Daoy (cell line): ENCODE measurements at regions not wholly inside any gene's neighbourhood (a gene's known extent, or its start where the extent isn't known, plus 50 kb on each side); places are given as distances from the start of the nearest gene placed in this dataset.

Experiments used
- DNase-seq: peaks from one replicate; pipeline ENCODE4 v3.0.0-alpha.2; 2015; ENCODE audit warnings: low read depth

GRCh38 chr2:8580316-8581233 is 101.3 kb upstream of the ID2 start:
- DNase-seq = no peak

DNA sequence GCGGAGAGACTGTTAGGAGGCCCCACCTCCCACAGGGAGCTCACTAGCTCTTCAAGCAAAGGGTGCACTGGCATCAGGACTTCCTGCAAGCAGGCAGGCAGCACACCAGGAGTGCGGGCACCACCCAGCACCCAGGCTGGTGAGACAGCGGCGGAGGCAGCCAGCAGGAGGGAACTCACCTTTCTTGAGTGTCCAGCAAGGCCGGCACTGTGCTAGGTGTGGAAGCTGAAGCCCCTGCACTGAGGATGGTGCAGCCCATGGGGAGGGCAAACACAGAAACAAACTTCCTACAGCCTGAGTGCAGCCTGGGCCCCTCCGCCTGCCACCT is 100.7 kb upstream of the ID2 start:
- no peak for DNase-seq

- DNase-seq = no peak
Measured at GRCh38 chr2:8581601-8582041, 100.2 kb upstream of the ID2 start.

GRCh38 chr2:8582191-8582590 is 99.7 kb upstream of the ID2 start:
- no peak for DNase-seq

- no peak for DNase-seq
Measured at GRCh38 chr2:8582651-8583399, 99.0 kb upstream of the ID2 start.

- DNase-seq = peak; percentile 65
Measured at GRCh38 chr2:8583400-8584173, 98.3 kb upstream of the ID2 start.

GRCh38 chr2:8584174-8585066 is 97.4 kb upstream of the ID2 start:
- no peak for DNase-seq

GRCh38 chr2:8586457-8587051 is 95.3 kb upstream of the ID2 start:
- DNase-seq = no peak

- DNase-seq = no peak
Measured at GRCh38 chr2:8587251-8587791, 94.5 kb upstream of the ID2 start.

GRCh38 chr2:8587920-8588830 is 93.7 kb upstream of the ID2 start:
- no peak for DNase-seq

- no peak for DNase-seq
Measured at GRCh38 chr2:8588831-8589191, 93.0 kb upstream of the ID2 start.

GRCh38 chr2:8589721-8590120 is 92.1 kb upstream of the ID2 start:
- no peak for DNase-seq

GRCh38 chr2:8590938-8591337 is 90.9 kb upstream of the ID2 start:
- no peak for DNase-seq

- DNase-seq = no peak
Measured at GRCh38 chr2:8592736-8593135, 89.1 kb upstream of the ID2 start.

GRCh38 chr2:8593243-8593642 is 88.6 kb upstream of the ID2 start:
- DNase-seq = no peak

- DNase-seq = peak; percentile 33
Measured at GRCh38 chr2:8594731-8595427, 87.0 kb upstream of the ID2 start.

DNA sequence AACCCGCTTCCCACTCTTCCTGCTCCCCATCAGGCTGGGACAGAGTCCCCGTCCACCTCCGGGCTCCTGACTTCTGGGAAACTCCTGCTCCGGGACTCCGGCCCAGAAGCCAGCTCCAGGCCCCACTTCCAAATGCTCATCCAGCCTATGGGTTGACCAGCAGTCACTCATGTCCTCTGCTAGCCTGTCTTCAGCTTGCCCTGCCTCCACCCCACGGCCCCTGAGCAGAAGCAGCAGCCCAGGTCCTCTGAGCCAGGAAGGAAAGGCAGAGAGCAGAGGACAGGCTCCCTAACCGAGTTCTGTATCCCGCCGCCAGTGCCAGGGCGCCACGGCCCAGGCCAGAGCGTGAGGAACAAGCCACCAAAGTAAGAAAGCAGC is 86.4 kb upstream of the ID2 start:
- DNase-seq = no peak

- no peak for DNase-seq
Measured at GRCh38 chr2:8595811-8596600, 85.8 kb upstream of the ID2 start.
